Activated CD8-positive, alpha-beta memory T cell treated with anti-CD3 and anti-CD28 coated beads for 1 hour (primary cell): ENCODE measurements at regions not wholly inside any gene's neighbourhood (a gene's known extent, or its start where the extent isn't known, plus 50 kb on each side); places are given as distances from the start of the nearest gene placed in this dataset.

Experiments used
- DNase-seq, 2 donors: peaks; one replicate each; pipeline ENCODE4 v3.0.0-alpha.2; 2020; ENCODE audit warnings: low read depth in 1 of 2; ENCODE audit errors: extremely low read depth in 1 of 2

DNA sequence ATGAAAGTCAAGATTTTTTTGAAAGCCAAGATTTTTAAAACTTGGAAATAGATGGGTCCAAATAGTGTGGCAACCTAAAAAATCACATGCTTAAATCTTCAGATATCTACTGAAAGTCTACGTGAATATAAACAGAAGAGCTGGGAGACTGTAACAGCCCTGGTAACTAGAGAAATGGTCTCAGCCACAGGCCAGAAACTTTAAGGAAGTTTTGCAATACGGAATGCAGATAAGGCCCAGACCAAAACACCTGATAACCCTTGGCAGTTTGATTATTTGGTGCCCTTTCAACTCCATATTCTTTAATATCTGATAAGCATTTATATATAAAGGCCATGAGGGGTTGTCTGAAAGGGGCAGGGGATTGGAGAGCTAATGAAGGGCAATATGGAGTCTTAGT lies 537.3 kb upstream of the TGFBR2 start:
- DNase-seq, result no peak

- DNase-seq, result no peak
Observed at GRCh38 chr3:30073040-30073439, 533.4 kb upstream of the TGFBR2 start.

DNA sequence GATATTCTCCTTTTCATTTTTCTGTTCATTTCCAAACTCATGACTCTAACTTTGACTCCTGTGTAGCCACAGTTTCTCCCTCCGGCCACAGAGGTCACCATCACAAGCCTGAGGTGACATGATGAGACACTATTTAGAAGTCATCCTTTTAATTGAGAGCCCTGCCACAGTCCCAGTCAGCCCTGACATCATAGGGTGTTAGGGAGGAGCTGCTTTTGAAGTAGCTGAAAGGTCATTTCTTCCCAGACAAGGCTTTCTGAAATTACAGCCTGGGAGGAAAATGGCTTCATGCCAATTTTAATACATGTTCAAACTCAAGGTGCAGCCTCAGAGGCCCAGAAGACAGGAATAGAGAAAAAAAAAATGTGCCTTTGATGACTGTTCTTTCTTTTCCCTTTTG lies 532.8 kb upstream of the TGFBR2 start:
- DNase-seq, result no peak

GRCh38 chr3:30075514-30075913 lies 530.9 kb upstream of the TGFBR2 start:
- DNase-seq, result no peak

- no peak for DNase-seq
Observed at GRCh38 chr3:30076899-30077298, 529.5 kb upstream of the TGFBR2 start.

GRCh38 chr3:30077746-30078145 lies 528.7 kb upstream of the TGFBR2 start:
- no peak for DNase-seq

GRCh38 chr3:30078736-30079135 lies 527.7 kb upstream of the TGFBR2 start:
- no peak for DNase-seq

- no peak for DNase-seq
Observed at GRCh38 chr3:30081904-30082303, 524.5 kb upstream of the TGFBR2 start.

GRCh38 chr3:30082652-30083051 lies 523.7 kb upstream of the TGFBR2 start:
- no peak for DNase-seq

- DNase-seq, result no peak
Observed at GRCh38 chr3:30083315-30083714, 523.1 kb upstream of the TGFBR2 start.

DNA sequence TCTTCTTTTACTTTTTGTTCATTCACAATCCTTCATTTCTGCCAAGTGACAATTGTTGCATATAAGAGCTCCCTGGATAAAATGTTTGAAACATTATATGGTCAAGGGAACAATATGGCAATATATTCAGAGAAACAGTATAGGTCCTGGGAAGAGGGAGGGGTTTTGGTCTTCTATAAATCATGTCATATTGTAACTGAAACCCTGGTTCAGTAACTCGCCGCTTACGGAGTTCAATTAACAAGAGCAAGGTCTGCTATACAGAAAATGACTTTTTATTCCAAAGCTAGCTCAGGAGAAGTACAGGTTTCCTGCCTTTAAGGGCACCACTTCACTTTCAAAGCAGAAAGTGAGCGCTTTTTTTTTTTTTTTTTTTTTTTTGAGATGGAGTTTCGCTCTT lies 522.1 kb upstream of the TGFBR2 start:
- DNase-seq, result no peak

DNA sequence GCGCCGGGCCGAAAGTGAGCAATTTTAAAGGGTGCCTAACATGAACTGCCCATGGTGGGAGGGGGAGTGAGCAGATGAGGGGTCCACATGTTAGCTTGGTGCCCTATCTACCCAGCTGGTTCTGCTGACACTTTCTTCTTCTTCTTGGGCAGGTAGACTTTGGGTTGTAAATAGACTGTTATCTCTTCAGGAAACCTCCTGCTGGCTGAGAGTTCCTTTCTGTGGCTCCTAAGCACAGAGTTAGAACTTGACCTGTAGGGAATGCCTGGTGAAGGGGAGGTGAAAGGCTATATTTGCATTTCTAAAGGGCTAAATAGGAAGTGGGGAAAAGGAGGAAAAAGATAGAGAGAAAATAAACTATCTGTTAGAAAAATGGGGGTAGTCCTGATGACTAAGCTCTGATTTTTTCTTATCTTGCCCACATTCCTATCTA lies 521.4 kb upstream of the TGFBR2 start:
- no peak for DNase-seq

GRCh38 chr3:30085486-30085885 lies 520.9 kb upstream of the TGFBR2 start:
- no peak for DNase-seq

DNA sequence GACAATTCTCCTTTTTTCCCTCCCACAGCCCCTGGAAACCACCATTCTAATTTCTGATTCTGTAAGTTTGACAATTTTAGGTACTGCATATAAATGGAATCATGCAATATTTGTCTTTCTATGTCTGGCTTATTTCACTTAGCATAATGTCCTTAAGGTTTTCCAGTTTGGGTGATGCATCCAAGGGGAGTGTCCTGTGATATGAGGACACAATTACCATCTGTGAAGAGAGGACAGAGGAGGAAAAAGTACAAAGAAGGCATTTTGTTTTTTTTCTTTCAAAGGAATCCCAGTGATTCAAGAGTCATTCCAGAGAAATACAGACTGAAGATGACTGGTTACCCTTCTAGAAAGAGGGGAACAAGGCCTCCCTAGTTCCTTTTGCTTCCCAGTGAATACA lies 514.7 kb upstream of the TGFBR2 start:
- DNase-seq, result no peak

- DNase-seq, result no peak
Observed at GRCh38 chr3:30097022-30097650, 509.3 kb upstream of the TGFBR2 start.

- no peak for DNase-seq
Observed at GRCh38 chr3:30098243-30098642, 508.2 kb upstream of the TGFBR2 start.

- DNase-seq, result no peak
Observed at GRCh38 chr3:30098653-30099455, 507.5 kb upstream of the TGFBR2 start.

DNA sequence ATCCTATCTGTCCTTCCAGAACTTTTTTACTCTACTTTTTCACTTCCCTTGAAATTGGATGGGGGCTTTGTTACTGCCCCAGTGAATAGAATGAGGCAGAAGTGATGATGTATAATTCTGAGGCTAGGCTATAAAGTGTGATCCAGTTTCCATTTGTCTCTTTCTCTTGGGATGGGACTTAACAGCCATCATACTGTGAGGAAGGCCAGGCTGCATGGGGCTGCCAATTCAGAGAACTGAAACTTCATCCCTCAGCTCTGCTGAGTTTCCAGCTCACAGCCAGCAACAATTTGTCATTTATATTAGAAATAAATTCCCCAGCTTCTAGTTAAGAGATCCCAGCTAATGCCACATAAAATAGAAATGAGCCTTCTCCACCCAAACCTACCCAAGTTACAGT lies 504.0 kb upstream of the TGFBR2 start:
- no peak for DNase-seq

DNA sequence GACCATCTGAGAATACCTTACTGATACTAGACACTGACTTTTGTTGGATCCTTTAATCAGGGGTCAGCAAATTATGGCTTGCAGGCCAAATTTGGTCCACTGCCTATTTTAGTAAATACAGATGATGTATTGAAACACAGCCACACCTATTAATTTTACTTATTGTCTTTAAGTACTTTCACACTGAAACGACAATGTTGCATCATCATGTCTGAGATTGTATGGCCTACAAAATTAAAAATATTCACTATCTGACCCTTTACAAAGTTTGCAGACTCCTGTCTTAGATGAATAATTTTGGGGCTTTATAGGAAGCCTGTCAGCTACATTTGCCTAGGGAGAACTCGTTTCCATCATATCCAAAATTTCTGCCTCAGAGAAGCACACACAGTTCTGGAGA lies 503.2 kb upstream of the TGFBR2 start:
- no peak for DNase-seq

- DNase-seq, result no peak
Observed at GRCh38 chr3:30107531-30107930, 498.9 kb upstream of the TGFBR2 start.

- DNase-seq, result no peak
Observed at GRCh38 chr3:30112411-30112810, 494.0 kb upstream of the TGFBR2 start.

GRCh38 chr3:30112902-30113484 lies 493.4 kb upstream of the TGFBR2 start:
- DNase-seq, result no peak
